HUES64 (cell line): ENCODE measurements at regions not wholly inside any gene's neighbourhood (a gene's known extent, or its start where the extent isn't known, plus 50 kb on each side); places are given as distances from the start of the nearest gene placed in this dataset.
A peak's percentile ranks its signal among the peaks of the same experiment; 100 is the strongest.

Source experiments
- H3K27ac ChIP-seq: 2 replicates; pipeline ENCODE4 v1.7.0; 2013; ENCODE audit warnings: low read depth, low read length, inconsistent platforms
- H3K27me3 ChIP-seq: 2 replicates; pipeline ENCODE4 v1.6.1; 2013; ENCODE audit warnings: mild to moderate bottlenecking, low read length; ENCODE audit not compliant: insufficient read depth
- H3K36me3 ChIP-seq: 2 replicates; pipeline ENCODE4 v1.6.1; 2013; ENCODE audit warnings: mild to moderate bottlenecking, low read length; ENCODE audit not compliant: insufficient read depth
- H3K4me1 ChIP-seq: 2 replicates; pipeline ENCODE4 v1.6.1; 2013; ENCODE audit warnings: mild to moderate bottlenecking, low read length, moderate library complexity; ENCODE audit not compliant: insufficient read depth
- H3K4me3 ChIP-seq: 2 replicates; pipeline ENCODE4 v1.5.1; 2013; ENCODE audit warnings: mild to moderate bottlenecking, low read length, moderate library complexity
- H3K9ac ChIP-seq: 2 replicates; pipeline ENCODE4 v1.6.1; 2013; ENCODE audit warnings: mild to moderate bottlenecking, low read depth, low read length
- H3K9me3 ChIP-seq: 2 replicates; pipeline ENCODE4 v1.6.1; 2013; ENCODE audit warnings: low read depth, low read length; ENCODE audit not compliant: insufficient read depth
- WGBS: fragments of 150-250, 120-280 bp; methylation state at CpG from one replicate; pipeline ENCODE4 v1.1.7; 2013; ENCODE audit warnings: missing lambda C conversion rate; 5-methylcytosine and 5-hydroxymethylcytosine counted together

- no peaks in the 10 kb centered on the region for H3K9me3 ChIP-seq
- no peak overlapping the region for H3K4me3 ChIP-seq
- no peak overlapping the region for H3K9ac ChIP-seq
- no peaks in the 10 kb centered on the region for H3K36me3 ChIP-seq
- 94% methylated on average over 2 of the region's 3 CpGs for WGBS
- peaks cover 16% of the 10 kb centered on the region for H3K4me1 ChIP-seq
- H3K27me3 ChIP-seq = no peaks in the 10 kb centered on the region
- H3K27ac ChIP-seq = no peak overlapping the region
Observed at GRCh38 chr3:182485301-182485700, 308.0 kb upstream of the ATP11B start.

- H3K9me3 ChIP-seq = no peaks in the 10 kb centered on the region
- WGBS = 94% methylated on average over 3 of the region's 4 CpGs
- H3K27ac ChIP-seq = no peak overlapping the region
- no peak overlapping the region for H3K9ac ChIP-seq
- H3K4me3 ChIP-seq = no peak overlapping the region
- H3K36me3 ChIP-seq = no peaks in the 10 kb centered on the region
- no peaks in the 10 kb centered on the region for H3K27me3 ChIP-seq
- H3K4me1 ChIP-seq = peaks cover 28% of the 10 kb centered on the region
Observed at GRCh38 chr3:182486463-182486862, 306.8 kb upstream of the ATP11B start.

GRCh38 chr3:182487143-182487542 is 306.2 kb upstream of the ATP11B start:
- WGBS = 95% methylated on average over 3 of the region's 3 CpGs
- Histone ChIP-seq H3K9me3 (no peaks in the 10 kb centered on the region), H3K4me1 (peaks cover 31% of the 10 kb centered on the region), H3K9ac (no peak overlapping the region), H3K27me3 (no peaks in the 10 kb centered on the region), H3K36me3 (no peaks in the 10 kb centered on the region), H3K4me3 (no peak overlapping the region), H3K27ac (no peak overlapping the region)

GRCh38 chr3:182487611-182488010 is 305.7 kb upstream of the ATP11B start:
- no peak overlapping the region for H3K4me3 ChIP-seq
- WGBS = 96% methylated on average over 2 of the region's 2 CpGs
- H3K36me3 ChIP-seq = no peaks in the 10 kb centered on the region
- H3K9me3 ChIP-seq = no peaks in the 10 kb centered on the region
- H3K9ac ChIP-seq = no peak overlapping the region
- no peak overlapping the region for H3K27ac ChIP-seq
- no peaks in the 10 kb centered on the region for H3K27me3 ChIP-seq
- H3K4me1 ChIP-seq = peaks cover 29% of the 10 kb centered on the region

GRCh38 chr3:182490596-182491491 is 302.5 kb upstream of the ATP11B start:
- Histone ChIP-seq H3K27me3 (no peaks in the 10 kb centered on the region), H3K9ac (no peak overlapping the region), H3K9me3 (no peaks in the 10 kb centered on the region), H3K36me3 (no peaks in the 10 kb centered on the region), H3K4me3 (no peak overlapping the region), H3K4me1 (peaks cover 14% of the 10 kb centered on the region), H3K27ac (no peak overlapping the region)
- WGBS = 60% methylated on average over 8 of the region's 10 CpGs

- H3K4me1 ChIP-seq = peaks cover 14% of the 10 kb centered on the region
- no peak overlapping the region for H3K9ac ChIP-seq
- no peaks in the 10 kb centered on the region for H3K27me3 ChIP-seq
- H3K36me3 ChIP-seq = no peaks in the 10 kb centered on the region
- WGBS = 87% methylated on average over 3 of the region's 3 CpGs
- H3K4me3 ChIP-seq = no peak overlapping the region
- no peak overlapping the region for H3K27ac ChIP-seq
- H3K9me3 ChIP-seq = no peaks in the 10 kb centered on the region
Observed at GRCh38 chr3:182491577-182491976, 301.7 kb upstream of the ATP11B start.

GRCh38 chr3:182492536-182492935 is 300.8 kb upstream of the ATP11B start:
- no peaks in the 10 kb centered on the region for H3K9me3 ChIP-seq
- peaks cover 14% of the 10 kb centered on the region for H3K4me1 ChIP-seq
- H3K27ac ChIP-seq = no peak overlapping the region
- no peaks in the 10 kb centered on the region for H3K36me3 ChIP-seq
- WGBS = 90% methylated on average over 3 of the region's 3 CpGs
- H3K9ac ChIP-seq = no peak overlapping the region
- no peaks in the 10 kb centered on the region for H3K27me3 ChIP-seq
- no peak overlapping the region for H3K4me3 ChIP-seq

- H3K27me3 ChIP-seq = no peaks in the 10 kb centered on the region
- H3K4me3 ChIP-seq = peak overlapping the region; percentile 5; the same call in 1 of the 2 replicates
- peak overlapping the region; percentile 60 for H3K27ac ChIP-seq
- H3K9me3 ChIP-seq = no peaks in the 10 kb centered on the region
- H3K9ac ChIP-seq = no peak overlapping the region
- H3K36me3 ChIP-seq = no peaks in the 10 kb centered on the region
- H3K4me1 ChIP-seq = peaks cover 46% of the 10 kb centered on the region
- 4% methylated on average over 10 of the region's 10 CpGs for WGBS
Observed at GRCh38 chr3:182500289-182500688, 293.0 kb upstream of the ATP11B start.

GRCh38 chr3:182501856-182502255 is 291.4 kb upstream of the ATP11B start:
- WGBS = 37% methylated on average over 3 of the region's 3 CpGs
- H3K27me3 ChIP-seq = no peaks in the 10 kb centered on the region
- H3K4me3 ChIP-seq = no peak overlapping the region
- no peaks in the 10 kb centered on the region for H3K9me3 ChIP-seq
- H3K4me1 ChIP-seq = peaks cover 46% of the 10 kb centered on the region
- peak overlapping the region; percentile 1; the same call in 1 of the 2 replicates for H3K27ac ChIP-seq
- H3K9ac ChIP-seq = no peak overlapping the region
- H3K36me3 ChIP-seq = no peaks in the 10 kb centered on the region

GRCh38 chr3:182503401-182503800 is 289.9 kb upstream of the ATP11B start:
- no peaks in the 10 kb centered on the region for H3K9me3 ChIP-seq
- no peaks in the 10 kb centered on the region for H3K36me3 ChIP-seq
- H3K4me1 ChIP-seq = peaks cover 49% of the 10 kb centered on the region
- no peak overlapping the region for H3K9ac ChIP-seq
- H3K27me3 ChIP-seq = no peaks in the 10 kb centered on the region
- no peak overlapping the region for H3K27ac ChIP-seq
- H3K4me3 ChIP-seq = no peak overlapping the region
- 60% methylated on average over 1 of the region's 2 CpGs for WGBS

- Histone ChIP-seq H3K9ac (no peak overlapping the region), H3K36me3 (no peaks in the 10 kb centered on the region), H3K4me1 (peaks cover 15% of the 10 kb centered on the region), H3K4me3 (no peak overlapping the region), H3K9me3 (no peaks in the 10 kb centered on the region), H3K27me3 (no peaks in the 10 kb centered on the region), H3K27ac (no peak overlapping the region)
- WGBS = 63% methylated on average over 9 of the region's 13 CpGs
Observed at GRCh38 chr3:182508919-182509711, 284.2 kb upstream of the ATP11B start.
